ENCODE measurements at regions not wholly inside any gene's neighbourhood (a gene's known extent, or its start where the extent isn't known, plus 50 kb on each side); places are given as distances from the start of the nearest gene placed in this dataset.
A peak's percentile ranks its signal among the peaks of the same experiment; 100 is the strongest.
"Not testable (repeated sequence)": the region's sequence is repeated elsewhere in the genome, so short reads cannot be mapped to it uniquely, and the experiment has no call there.

GRCh38 chr21:36255663-36256062, 64.3 kb upstream of the MORC3 start:
- Histone ChIP-seq H3K4me3 (no peak overlapping the region), H3K27me3 (replicated peaks) (no peaks in the 10 kb centered on the region), H3K9me3 (replicated peaks) (no peaks in the 10 kb centered on the region), H3K4me1 (replicated peaks) (0 out of 2 replicates have a peak, but pooled peaks cover under 1% of the 10 kb centered on the region), H3K36me3 (no peaks in the 10 kb centered on the region), H3K27ac (no peak overlapping the region)
- no peak for DNase-seq (ENCODE audit: low read depth in 1 of 2, low spot score in 2 of 2)

GRCh38 chr21:36257657-36258056, 62.3 kb upstream of the MORC3 start:
- no peak for DNase-seq (ENCODE audit: low read depth in 1 of 2, low spot score in 2 of 2)
- no peaks in the 10 kb centered on the region for H3K27me3 ChIP-seq (replicated peaks)
- no peak overlapping the region for H3K27ac ChIP-seq
- H3K4me1 ChIP-seq (replicated peaks): 0 out of 2 replicates have a peak, but pooled peaks cover 3% of the 10 kb centered on the region
- no peaks in the 10 kb centered on the region for H3K36me3 ChIP-seq
- no peaks in the 10 kb centered on the region for H3K9me3 ChIP-seq (replicated peaks)
- no peak overlapping the region for H3K4me3 ChIP-seq

GRCh38 chr21:36260030-36260787, 59.8 kb upstream of the MORC3 start:
- H3K36me3 ChIP-seq: no peaks in the 10 kb centered on the region
- H3K4me1 ChIP-seq (replicated peaks): 0 out of 2 replicates have a peak, but pooled peaks cover 3% of the 10 kb centered on the region
- H3K4me3 ChIP-seq: peak overlapping the region; percentile 43
- peak in 1 of 2 experiments; percentile 83 for DNase-seq (ENCODE audit: low read depth in 1 of 2, low spot score in 2 of 2)
- H3K9me3 ChIP-seq (replicated peaks): no peaks in the 10 kb centered on the region
- H3K27me3 ChIP-seq (replicated peaks): no peaks in the 10 kb centered on the region
- peak overlapping the region; percentile 63 for H3K27ac ChIP-seq

GRCh38 chr21:36260802-36261201, 59.2 kb upstream of the MORC3 start:
- Histone ChIP-seq H3K4me3 (peak overlapping the region; percentile 43), H3K4me1 (replicated peaks) (0 out of 2 replicates have a peak, but pooled peaks cover 3% of the 10 kb centered on the region), H3K36me3 (no peaks in the 10 kb centered on the region), H3K9me3 (replicated peaks) (no peaks in the 10 kb centered on the region), H3K27me3 (replicated peaks) (no peaks in the 10 kb centered on the region), H3K27ac (no peak overlapping the region)
- DNase-seq (ENCODE audit: low read depth in 1 of 2, low spot score in 2 of 2): no peak

- no peak for DNase-seq (ENCODE audit: low read depth in 1 of 2, low spot score in 2 of 2)
- Histone ChIP-seq H3K4me3 (no peak overlapping the region), H3K4me1 (replicated peaks) (0 out of 2 replicates have a peak, but pooled peaks cover 3% of the 10 kb centered on the region), H3K27ac (no peak overlapping the region), H3K9me3 (replicated peaks) (no peaks in the 10 kb centered on the region), H3K27me3 (replicated peaks) (no peaks in the 10 kb centered on the region), H3K36me3 (no peaks in the 10 kb centered on the region)
Measured at GRCh38 chr21:36261459-36261858, 58.5 kb upstream of the MORC3 start.

- Histone ChIP-seq H3K27ac (no peak overlapping the region), H3K9me3 (replicated peaks) (0 out of 2 replicates have a peak, but pooled peaks cover 2% of the 10 kb centered on the region), H3K4me3 (no peak overlapping the region), H3K4me1 (replicated peaks) (0 out of 2 replicates have a peak, but pooled peaks cover 3% of the 10 kb centered on the region), H3K36me3 (no peaks in the 10 kb centered on the region), H3K27me3 (replicated peaks) (no peaks in the 10 kb centered on the region)
- DNase-seq (ENCODE audit: low read depth in 1 of 2, low spot score in 2 of 2): no peak
Measured at GRCh38 chr21:36263797-36264196, 56.2 kb upstream of the MORC3 start.

- H3K4me3 ChIP-seq: no peak overlapping the region
- 0 out of 2 replicates have a peak, but pooled peaks cover 2% of the 10 kb centered on the region for H3K9me3 ChIP-seq (replicated peaks)
- H3K27ac ChIP-seq: no peak overlapping the region
- H3K4me1 ChIP-seq (replicated peaks): 0 out of 2 replicates have a peak, but pooled peaks cover 3% of the 10 kb centered on the region
- no peaks in the 10 kb centered on the region for H3K27me3 ChIP-seq (replicated peaks)
- no peaks in the 10 kb centered on the region for H3K36me3 ChIP-seq
- no peak for DNase-seq (ENCODE audit: low read depth in 1 of 2, low spot score in 2 of 2)
Measured at GRCh38 chr21:36265431-36265830, 54.6 kb upstream of the MORC3 start.

- DNase-seq (ENCODE audit: low read depth in 1 of 2, low spot score in 2 of 2); H3K36me3 ChIP-seq; H3K9me3 ChIP-seq (replicated peaks); H3K27me3 ChIP-seq (replicated peaks); H3K27ac ChIP-seq; H3K4me1 ChIP-seq (replicated peaks); H3K4me3 ChIP-seq: not testable (repeated sequence)
Measured at GRCh38 chr21:36267828-36268227, 52.2 kb upstream of the MORC3 start.

GRCh38 chr21:36268264-36268663, 51.7 kb upstream of the MORC3 start:
- not testable (repeated sequence) for H3K4me3 ChIP-seq; H3K27ac ChIP-seq; H3K4me1 ChIP-seq (replicated peaks); DNase-seq (ENCODE audit: low read depth in 1 of 2, low spot score in 2 of 2); H3K9me3 ChIP-seq (replicated peaks); H3K36me3 ChIP-seq; H3K27me3 ChIP-seq (replicated peaks)
